CD4-positive, alpha-beta T cell treated with Interleukin-17A for 1 hour (primary cell): ENCODE measurements at regions not wholly inside any gene's neighbourhood (a gene's known extent, or its start where the extent isn't known, plus 50 kb on each side); places are given as distances from the start of the nearest gene placed in this dataset.
A peak's percentile ranks its signal among the peaks of the same experiment; 100 is the strongest.

Experiments used
- DNase-seq: peaks from one replicate; pipeline ENCODE4 v3.0.0-alpha.2; 2020

- no peak for DNase-seq
Observed at GRCh38 chr6:151701911-151702562, 105.4 kb upstream of the ESR1 start.

DNA sequence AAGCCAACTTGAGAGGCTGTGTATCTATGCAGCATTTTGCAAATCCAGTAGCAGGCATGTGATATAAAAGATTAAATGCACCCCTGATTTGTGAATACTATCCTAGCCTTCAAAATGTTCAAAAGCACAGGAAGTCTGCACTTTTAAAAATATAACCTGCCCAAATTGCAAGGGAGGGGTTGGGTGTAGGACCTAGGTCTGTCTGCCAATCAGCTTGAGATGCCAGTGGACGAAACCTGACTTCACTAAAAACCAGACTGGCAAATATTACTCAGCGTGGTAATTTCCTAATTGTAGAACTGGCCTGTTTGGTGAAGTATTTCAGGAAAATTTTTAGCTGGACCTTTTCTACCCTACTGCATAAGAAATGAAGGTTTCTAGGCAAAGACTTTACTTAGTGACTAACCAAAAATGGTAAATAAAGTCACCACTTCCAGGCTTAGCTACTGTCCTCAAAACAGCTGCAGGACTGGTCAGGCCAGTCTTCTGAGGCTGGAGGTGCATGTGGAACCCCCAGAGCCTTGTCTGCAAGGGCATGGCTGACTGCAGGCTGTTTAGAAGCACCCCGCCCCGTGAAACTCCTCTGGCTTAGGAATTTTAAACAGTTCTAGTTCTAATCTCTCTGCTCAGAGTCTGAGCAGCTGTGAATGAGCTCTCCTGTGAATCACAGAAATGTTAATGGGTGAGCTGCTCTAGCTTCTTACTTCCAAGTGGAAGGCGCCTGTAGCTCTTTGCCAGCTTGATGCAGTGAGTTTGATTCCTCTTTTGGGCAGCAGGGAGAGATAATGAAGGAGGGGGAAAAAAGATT is 104.4 kb upstream of the ESR1 start:
- no peak for DNase-seq

- no peak for DNase-seq
Observed at GRCh38 chr6:151704383-151704782, 103.1 kb upstream of the ESR1 start.

GRCh38 chr6:151705993-151706733 is 101.3 kb upstream of the ESR1 start:
- no peak for DNase-seq

DNA sequence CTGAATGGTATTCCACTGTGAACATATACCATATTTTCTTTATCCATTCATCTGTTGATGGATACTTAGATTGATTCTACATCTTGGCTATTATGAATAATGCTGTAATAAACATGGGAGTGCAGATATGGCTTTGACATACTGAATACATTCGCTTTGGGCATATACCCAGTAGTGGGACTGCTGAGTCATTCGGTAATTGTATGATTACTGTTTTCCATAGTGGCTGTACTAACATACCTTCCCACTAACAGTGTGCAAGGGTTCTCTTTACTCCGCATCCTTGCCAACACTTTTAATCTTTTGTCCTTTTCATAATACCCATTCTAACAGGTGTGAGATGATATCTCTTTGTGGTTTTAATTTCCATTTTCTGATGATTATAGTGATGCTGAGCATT is 98.2 kb upstream of the ESR1 start:
- no peak for DNase-seq

- DNase-seq = peak; percentile 21
Observed at GRCh38 chr6:151716526-151716932, 91.0 kb upstream of the ESR1 start.

- no peak for DNase-seq
Observed at GRCh38 chr6:151719070-151719469, 88.4 kb upstream of the ESR1 start.

- no peak for DNase-seq
Observed at GRCh38 chr6:151721146-151721545, 86.3 kb upstream of the ESR1 start.

- no peak for DNase-seq
Observed at GRCh38 chr6:151721671-151722070, 85.8 kb upstream of the ESR1 start.

DNA sequence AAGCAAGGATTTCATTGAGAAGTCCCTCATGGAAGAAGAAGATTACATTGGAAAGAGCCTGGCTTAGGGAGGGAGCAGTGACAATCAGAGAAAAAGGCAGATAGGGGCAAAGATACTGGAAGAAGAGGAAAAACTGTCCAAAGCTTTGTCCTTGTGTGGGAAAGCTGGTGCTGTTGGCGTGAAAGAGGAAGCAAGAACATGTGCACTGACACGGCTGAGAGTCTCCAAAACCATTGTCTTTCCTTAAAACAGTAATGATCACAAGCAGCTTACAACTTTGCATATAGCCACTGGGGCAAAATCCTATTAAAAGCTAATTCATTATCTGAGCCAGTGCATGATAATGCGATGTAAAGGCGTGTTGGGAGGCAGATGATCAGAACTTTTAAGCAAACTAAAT is 85.1 kb upstream of the ESR1 start:
- no peak for DNase-seq

GRCh38 chr6:151723152-151723551 is 84.3 kb upstream of the ESR1 start:
- peak; percentile 26 for DNase-seq

GRCh38 chr6:151729829-151730495 is 77.5 kb upstream of the ESR1 start:
- DNase-seq = no peak

GRCh38 chr6:151730496-151730870 is 77.0 kb upstream of the ESR1 start:
- DNase-seq = no peak

DNA sequence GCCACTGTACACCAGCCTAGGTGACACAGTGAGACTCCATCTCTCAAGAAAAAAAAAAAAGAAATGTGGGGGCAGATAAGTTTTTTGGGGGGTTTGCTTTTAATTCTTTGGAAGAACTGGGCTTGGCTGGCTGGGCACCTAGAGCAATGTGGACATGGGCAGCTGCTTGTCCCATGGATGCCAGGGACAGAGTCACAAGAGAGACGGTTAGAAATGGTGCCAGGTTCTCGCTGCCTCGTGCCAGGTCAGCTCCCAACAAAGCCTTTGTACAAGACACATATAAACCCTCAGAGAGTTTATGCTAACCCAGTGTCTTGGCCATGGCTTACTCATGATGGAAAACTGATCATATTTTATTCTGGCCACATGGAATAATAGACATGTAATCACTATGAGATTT is 76.2 kb upstream of the ESR1 start:
- no peak for DNase-seq

DNA sequence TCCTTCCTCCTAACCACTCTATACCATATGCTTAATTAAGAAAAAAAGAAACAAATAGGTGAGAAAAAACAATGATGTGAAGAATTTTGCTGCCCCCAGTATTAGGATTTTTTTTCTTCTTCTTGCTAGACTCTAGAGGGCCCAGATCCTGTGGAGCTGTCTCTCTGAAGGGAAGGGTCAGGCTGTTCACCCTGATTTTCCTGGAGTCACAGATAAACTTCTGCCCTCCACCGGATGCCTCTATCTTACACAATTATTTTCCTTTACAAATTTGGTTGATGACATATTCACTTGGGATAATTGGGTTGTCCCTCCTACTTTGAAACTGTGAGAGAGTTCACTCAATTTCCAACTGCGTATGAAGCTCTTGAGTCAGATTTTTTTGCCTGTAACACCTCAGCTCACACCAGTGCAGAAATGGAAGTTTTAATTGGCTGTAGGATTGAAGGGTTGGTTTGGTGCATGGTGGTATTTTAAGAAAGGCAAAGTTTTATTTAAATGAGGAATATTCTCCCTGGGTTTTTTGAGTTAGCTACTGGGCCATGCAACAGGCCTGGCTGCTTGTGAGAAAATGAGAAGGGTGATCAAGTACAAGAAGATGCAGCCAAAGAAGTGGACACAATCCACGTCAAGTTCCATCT is 73.7 kb upstream of the ESR1 start:
- DNase-seq = no peak

- DNase-seq = no peak
Observed at GRCh38 chr6:151738267-151738666, 69.2 kb upstream of the ESR1 start.

- no peak for DNase-seq
Observed at GRCh38 chr6:151738960-151739359, 68.5 kb upstream of the ESR1 start.

GRCh38 chr6:151740820-151741219 is 66.7 kb upstream of the ESR1 start:
- no peak for DNase-seq

GRCh38 chr6:151747896-151748295 is 59.6 kb upstream of the ESR1 start:
- no peak for DNase-seq

- no peak for DNase-seq
Observed at GRCh38 chr6:151749341-151749740, 58.1 kb upstream of the ESR1 start.

DNA sequence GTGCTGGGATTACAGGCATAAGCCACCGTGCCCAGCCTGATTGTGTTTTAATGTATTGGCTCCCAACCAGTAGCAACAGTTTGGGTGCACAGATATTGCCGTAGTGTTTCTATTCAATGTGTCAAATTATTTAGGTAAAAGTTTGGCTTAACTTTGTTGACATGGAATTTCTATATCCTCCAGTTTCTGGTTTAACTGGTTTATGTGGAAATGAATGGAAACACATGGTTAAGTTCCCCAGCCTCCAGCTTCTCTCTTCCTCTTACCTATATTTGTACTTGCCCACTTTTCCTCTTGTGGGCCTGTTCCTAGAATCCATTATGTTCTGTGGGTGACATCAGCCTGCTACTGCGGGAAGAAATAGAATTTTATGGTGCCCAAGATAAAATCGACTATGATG is 53.9 kb upstream of the ESR1 start:
- DNase-seq = no peak

DNA sequence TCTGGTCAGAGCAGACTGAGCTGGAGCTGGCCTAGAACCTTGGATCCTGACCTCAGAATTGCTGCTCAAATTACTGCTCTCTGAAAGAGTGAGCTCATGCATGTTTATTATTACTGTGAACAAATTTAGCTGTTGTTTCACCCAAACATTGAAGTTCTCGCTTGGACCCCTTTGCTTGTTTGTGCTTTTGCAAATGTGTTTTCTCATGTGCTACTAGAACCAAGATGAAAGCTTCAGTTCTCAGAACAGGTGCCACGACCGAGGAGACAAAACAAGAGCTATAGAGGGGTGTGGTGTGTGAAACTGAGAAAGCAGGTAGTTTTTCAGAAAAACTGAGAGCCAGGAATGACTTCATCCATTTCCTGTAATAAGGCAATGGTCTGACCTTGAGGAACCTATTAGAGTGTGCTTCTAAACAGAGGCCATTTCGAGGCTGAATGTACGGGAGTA is 50.0 kb upstream of the ESR1 start:
- DNase-seq = peak; percentile 13
